ENCODE measurements at regions not wholly inside any gene's neighbourhood (a gene's known extent, or its start where the extent isn't known, plus 50 kb on each side); places are given as distances from the start of the nearest gene placed in this dataset.

DNA sequence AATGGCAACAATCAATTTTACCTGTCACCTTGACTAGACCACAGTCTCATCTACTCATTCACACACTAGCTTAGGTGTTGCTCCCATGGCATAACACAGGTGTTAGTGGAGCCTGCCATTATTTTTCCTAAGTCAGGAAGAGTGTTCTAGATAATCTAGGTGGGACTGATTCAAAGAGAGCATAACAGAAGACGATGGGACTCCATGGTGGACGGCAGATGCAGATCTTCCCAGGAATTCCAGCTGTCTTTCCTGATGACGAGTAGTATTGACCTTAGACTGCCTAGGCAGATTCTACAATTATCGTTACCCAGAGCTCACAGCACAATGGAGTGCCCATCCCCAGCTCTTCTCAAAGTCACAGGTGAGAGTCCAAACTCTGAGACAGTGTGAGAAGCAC is 589.0 kb downstream of the TMEM121 start:
- TF ChIP-seq EZH2phosphoT487 (IDR thresholded peaks at IDR 0.05; ENCODE audit: insufficient read depth, low read depth): no peak
- no peak for TF ChIP-seq EZH2 (IDR thresholded peaks at IDR 0.05; ENCODE audit: insufficient read depth, poor library complexity, severe bottlenecking)
